GM19099 (cell line): ENCODE measurements at regions not wholly inside any gene's neighbourhood (a gene's known extent, or its start where the extent isn't known, plus 50 kb on each side); places are given as distances from the start of the nearest gene placed in this dataset.

Experiments used
- POLR2A ChIP-seq: IDR thresholded peaks from 3 replicates; pipeline ENCODE4 v1.6.1; 2011; ENCODE audit warnings: low read depth; ENCODE audit not compliant: insufficient read length; ENCODE audit errors: extremely low read depth

GRCh38 chr20:48191200-48191599 lies 405.9 kb upstream of the SULF2 start:
- TF ChIP-seq POLR2A: no peak

- TF ChIP-seq POLR2A: no peak
Observed at GRCh38 chr20:48190757-48191156, 405.5 kb upstream of the SULF2 start.

GRCh38 chr20:48189181-48189580 lies 403.9 kb upstream of the SULF2 start:
- TF ChIP-seq POLR2A: no peak

- no peak for TF ChIP-seq POLR2A
Observed at GRCh38 chr20:48187851-48188250, 402.6 kb upstream of the SULF2 start.

- no peak for TF ChIP-seq POLR2A
Observed at GRCh38 chr20:48186915-48187314, 401.6 kb upstream of the SULF2 start.

GRCh38 chr20:48186447-48186846 lies 401.2 kb upstream of the SULF2 start:
- no peak for TF ChIP-seq POLR2A

GRCh38 chr20:48184229-48184628 lies 398.9 kb upstream of the SULF2 start:
- TF ChIP-seq POLR2A: no peak

GRCh38 chr20:48181261-48181935 lies 396.1 kb upstream of the SULF2 start:
- TF ChIP-seq POLR2A: no peak

- TF ChIP-seq POLR2A: no peak
Observed at GRCh38 chr20:48180618-48181017, 395.3 kb upstream of the SULF2 start.

GRCh38 chr20:48180024-48180423 lies 394.7 kb upstream of the SULF2 start:
- TF ChIP-seq POLR2A: no peak

- no peak for TF ChIP-seq POLR2A
Observed at GRCh38 chr20:48178633-48179032, 393.4 kb upstream of the SULF2 start.

- no peak for TF ChIP-seq POLR2A
Observed at GRCh38 chr20:48177058-48177457, 391.8 kb upstream of the SULF2 start.

GRCh38 chr20:48176139-48176538 lies 390.9 kb upstream of the SULF2 start:
- no peak for TF ChIP-seq POLR2A

GRCh38 chr20:48175261-48175660 lies 390.0 kb upstream of the SULF2 start:
- TF ChIP-seq POLR2A: no peak

- TF ChIP-seq POLR2A: no peak
Observed at GRCh38 chr20:48172357-48172702, 387.0 kb upstream of the SULF2 start.

- TF ChIP-seq POLR2A: no peak
Observed at GRCh38 chr20:48171626-48172356, 386.5 kb upstream of the SULF2 start.

- no peak for TF ChIP-seq POLR2A
Observed at GRCh38 chr20:48171071-48171470, 385.8 kb upstream of the SULF2 start.

GRCh38 chr20:48170625-48171024 lies 385.3 kb upstream of the SULF2 start:
- no peak for TF ChIP-seq POLR2A
